Hypothalamus (tissue), 51 donors: ENCODE measurements at regions not wholly inside any gene's neighbourhood (a gene's known extent, or its start where the extent isn't known, plus 50 kb on each side); places are given as distances from the start of the nearest gene placed in this dataset.
A peak's percentile ranks its signal among the peaks of the same experiment; 100 is the strongest.
"Not testable (repeated sequence)": the region's sequence is repeated elsewhere in the genome, so short reads cannot be mapped to it uniquely, and the experiment has no call there.

Experiments
- DNase-seq, 51 donors: peaks; one replicate each; lab custom pipeline; 2025; lab: John Stamatoyannopoulos, UW

GRCh38 chr10:38209332-38209731 is 115.2 kb downstream of the ZNF37A start:
- DNase-seq = no peak

GRCh38 chr10:38209748-38210147 is 115.6 kb downstream of the ZNF37A start:
- DNase-seq = not testable (repeated sequence)

GRCh38 chr10:38212460-38212859 is 118.3 kb downstream of the ZNF37A start:
- no peak for DNase-seq

- no peak for DNase-seq
Observed at GRCh38 chr10:38226385-38226784, 132.2 kb downstream of the ZNF37A start.

GRCh38 chr10:38228394-38228793 is 134.3 kb downstream of the ZNF37A start:
- no peak for DNase-seq

GRCh38 chr10:38238479-38238878 is 144.3 kb downstream of the ZNF37A start:
- DNase-seq = not testable (repeated sequence)

GRCh38 chr10:38242061-38242649 is 148.0 kb downstream of the ZNF37A start:
- not testable (repeated sequence) for DNase-seq

GRCh38 chr10:38248113-38248512 is 154.0 kb downstream of the ZNF37A start:
- DNase-seq = not testable (repeated sequence)

GRCh38 chr10:38252551-38252950 is 158.4 kb downstream of the ZNF37A start:
- DNase-seq = peak in 1 of 51 donors; percentile 2

- not testable (repeated sequence) for DNase-seq
Observed at GRCh38 chr10:38267555-38267954, 173.4 kb downstream of the ZNF37A start.

GRCh38 chr10:38271031-38271430 is 176.9 kb downstream of the ZNF37A start:
- not testable (repeated sequence) for DNase-seq

- not testable (repeated sequence) for DNase-seq
Observed at GRCh38 chr10:38274879-38275278, 180.7 kb downstream of the ZNF37A start.

- DNase-seq = not testable (repeated sequence)
Observed at GRCh38 chr10:38292560-38292959, 198.4 kb downstream of the ZNF37A start.

- not testable (repeated sequence) for DNase-seq
Observed at GRCh38 chr10:38310111-38310510, 216.0 kb downstream of the ZNF37A start.

- not testable (repeated sequence) for DNase-seq
Observed at GRCh38 chr10:38315090-38315805, 221.1 kb downstream of the ZNF37A start.

- not testable (repeated sequence) for DNase-seq
Observed at GRCh38 chr10:38321393-38321792, 227.3 kb downstream of the ZNF37A start.

GRCh38 chr10:38330306-38330705 is 236.2 kb downstream of the ZNF37A start:
- DNase-seq = not testable (repeated sequence)

- not testable (repeated sequence) for DNase-seq
Observed at GRCh38 chr10:38331106-38331505, 237.0 kb downstream of the ZNF37A start.

- DNase-seq = not testable (repeated sequence)
Observed at GRCh38 chr10:38333699-38334098, 239.6 kb downstream of the ZNF37A start.

GRCh38 chr10:38350645-38351044 is 256.5 kb downstream of the ZNF37A start:
- DNase-seq = not testable (repeated sequence)

- DNase-seq = not testable (repeated sequence)
Observed at GRCh38 chr10:38354410-38354809, 260.3 kb downstream of the ZNF37A start.

- DNase-seq = peak; percentile 16 to 89 (median 71)
Observed at GRCh38 chr10:38355911-38356526, 261.9 kb downstream of the ZNF37A start.
